Breast epithelium (tissue), 4 donors: ENCODE measurements at regions not wholly inside any gene's neighbourhood (a gene's known extent, or its start where the extent isn't known, plus 50 kb on each side); places are given as distances from the start of the nearest gene placed in this dataset.
"Not testable (repeated sequence)": the region's sequence is repeated elsewhere in the genome, so short reads cannot be mapped to it uniquely, and the experiment has no call there.

Experiments
- DNase-seq, 2 donors: peaks; one replicate each; pipeline ENCODE4 v3.0.0-alpha.2; 2019; ENCODE audit warnings: low spot score in 2 of 2
- H3K27ac ChIP-seq, 2 donors: fragments of 200-600 bp; sonication (generic) in 1 of 2; one replicate each; pipeline ENCODE4 v1.5.1; 2016 to 2019; ENCODE audit warnings: mild to moderate bottlenecking in 1 of 2
- H3K27me3 ChIP-seq, 2 donors: fragments of 200-600 bp; sonication (generic) in 1 of 2; one replicate each; pipeline versions ENCODE4 v1.5.1 to v1.6.0; 2017 to 2019; ENCODE audit warnings: control low read depth in 1 of 2, mild to moderate bottlenecking in 1 of 2
- H3K36me3 ChIP-seq: fragments of 200-600 bp; one replicate; pipeline ENCODE4 v1.5.1; 2019
- H3K4me1 ChIP-seq, 2 donors: fragments of 200-600 bp; sonication (generic); one replicate each; pipeline ENCODE4 v1.5.1; 2016 to 2019; ENCODE audit warnings: control low read depth in 1 of 2
- H3K4me3 ChIP-seq, 3 donors: fragments of 200-600 bp; sonication (generic); 1 replicate in 2 of 3; 2 replicates in 1 of 3; pipeline ENCODE4 v1.5.1; 2016 to 2019; ENCODE audit warnings: mild to moderate bottlenecking in 3 of 3, moderate library complexity in 2 of 3
- H3K9me3 ChIP-seq, 2 donors: fragments of 200-600 bp; sonication (generic) in 1 of 2; one replicate each; pipeline ENCODE4 v1.5.1; 2016 to 2019; ENCODE audit warnings: control low read depth in 1 of 2
- POLR2A ChIP-seq: fragments of 450-650 bp; IDR thresholded peaks from one replicate; pipeline ENCODE4 v1.6.1; 2016; ENCODE audit warnings: antibody characterized with exemption, mild to moderate bottlenecking, moderate library complexity
- POLR2AphosphoS5 ChIP-seq, 3 donors: sonication (generic); formaldehyde crosslinking; IDR thresholded peaks; one replicate each; pipeline ENCODE4 v1.6.1; 2017; ENCODE audit warnings: antibody characterized with exemption in 3 of 3
- intact Hi-C: fragments of 100-400 bp; cut with DNase I; formaldehyde crosslinking; loops from one replicate; pipeline ENCODE4 v1.15.1; 2023; ENCODE audit warnings: low total_unique reads
- TF ChIP-seq, protein P1 (sequence below), 3 donors: fragments of 450-650 bp; IDR thresholded peaks; one replicate each; pipeline ENCODE4 v1.5.1; 2016 to 2017; ENCODE audit warnings: antibody characterized with exemption in 3 of 3, mild to moderate bottlenecking in 3 of 3, moderate library complexity in 3 of 3

DNA sequence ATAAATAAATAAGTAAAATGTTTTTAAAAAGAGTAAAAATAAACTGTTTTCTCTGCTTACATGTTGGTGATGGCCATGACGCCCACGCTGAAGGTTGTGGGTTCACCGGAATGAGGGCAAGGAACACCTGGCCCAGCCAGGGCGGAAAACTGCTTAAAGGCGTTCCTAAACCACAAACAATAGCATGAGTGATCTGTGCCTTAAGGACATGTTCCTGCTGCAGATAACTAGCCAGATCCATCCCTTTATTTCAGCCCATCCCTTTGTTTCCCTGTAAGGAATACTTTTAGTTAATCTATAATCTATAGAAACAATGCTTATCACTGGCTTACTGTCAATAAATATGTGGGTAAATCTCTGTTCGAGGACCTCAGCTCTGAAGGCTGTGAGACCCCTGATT is 63.3 kb upstream of the CEP78 start:
- H3K4me3 ChIP-seq, H3K27ac ChIP-seq, H3K36me3 ChIP-seq, H3K4me1 ChIP-seq, DNase-seq, H3K9me3 ChIP-seq, intact Hi-C loops, H3K27me3 ChIP-seq: not testable (repeated sequence)

- intact Hi-C loops = no loop called here
- DNase-seq = no peak
- Histone ChIP-seq H3K4me3 (no peak overlapping the region), H3K36me3 (no peaks in the 10 kb centered on the region), H3K27ac (no peak overlapping the region), H3K27me3 (no peaks in the 10 kb centered on the region), H3K4me1 (no peaks in the 10 kb centered on the region), H3K9me3 (no peaks in the 10 kb centered on the region)
- TF ChIP-seq POLR2AphosphoS5 (IDR thresholded peaks at IDR 0.05) = no peak
- TF ChIP-seq, protein P1, sequence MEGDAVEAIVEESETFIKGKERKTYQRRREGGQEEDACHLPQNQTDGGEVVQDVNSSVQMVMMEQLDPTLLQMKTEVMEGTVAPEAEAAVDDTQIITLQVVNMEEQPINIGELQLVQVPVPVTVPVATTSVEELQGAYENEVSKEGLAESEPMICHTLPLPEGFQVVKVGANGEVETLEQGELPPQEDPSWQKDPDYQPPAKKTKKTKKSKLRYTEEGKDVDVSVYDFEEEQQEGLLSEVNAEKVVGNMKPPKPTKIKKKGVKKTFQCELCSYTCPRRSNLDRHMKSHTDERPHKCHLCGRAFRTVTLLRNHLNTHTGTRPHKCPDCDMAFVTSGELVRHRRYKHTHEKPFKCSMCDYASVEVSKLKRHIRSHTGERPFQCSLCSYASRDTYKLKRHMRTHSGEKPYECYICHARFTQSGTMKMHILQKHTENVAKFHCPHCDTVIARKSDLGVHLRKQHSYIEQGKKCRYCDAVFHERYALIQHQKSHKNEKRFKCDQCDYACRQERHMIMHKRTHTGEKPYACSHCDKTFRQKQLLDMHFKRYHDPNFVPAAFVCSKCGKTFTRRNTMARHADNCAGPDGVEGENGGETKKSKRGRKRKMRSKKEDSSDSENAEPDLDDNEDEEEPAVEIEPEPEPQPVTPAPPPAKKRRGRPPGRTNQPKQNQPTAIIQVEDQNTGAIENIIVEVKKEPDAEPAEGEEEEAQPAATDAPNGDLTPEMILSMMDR (IDR thresholded peaks at IDR 0.05) = no peak
- no peak for TF ChIP-seq POLR2A
Measured at GRCh38 chr9:78171651-78172050, 64.2 kb upstream of the CEP78 start.

DNA sequence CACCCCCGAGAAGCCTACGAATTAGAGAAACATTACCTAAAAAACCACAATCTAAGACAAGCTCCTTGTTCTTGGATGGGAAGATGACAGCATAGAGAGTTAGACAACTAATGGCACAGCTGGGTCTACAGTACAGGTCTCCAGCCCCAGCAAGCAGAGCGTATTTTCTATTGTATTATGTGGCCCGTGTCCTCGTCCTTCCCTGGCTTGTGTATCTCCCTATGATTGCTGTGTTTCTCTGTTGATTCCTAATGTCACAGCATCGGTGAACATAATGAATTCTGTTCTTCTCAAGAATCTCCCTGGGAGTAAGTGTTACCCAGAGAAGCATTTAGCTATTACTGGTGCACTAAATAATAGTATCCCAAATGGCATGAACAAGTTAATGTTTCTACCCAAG is 66.8 kb upstream of the CEP78 start:
- Histone ChIP-seq H3K36me3 (no peaks in the 10 kb centered on the region), H3K27me3 (no peaks in the 10 kb centered on the region), H3K27ac (no peak overlapping the region), H3K4me3 (no peak overlapping the region), H3K4me1 (no peaks in the 10 kb centered on the region), H3K9me3 (peaks cover 0 to 4% of the 10 kb centered on the region in 2 donors)
- TF ChIP-seq POLR2AphosphoS5 (IDR thresholded peaks at IDR 0.05) (no peak), POLR2A (no peak)
- TF ChIP-seq, protein P1 (IDR thresholded peaks at IDR 0.05) = no peak
- DNase-seq = no peak
- intact Hi-C loops = no loop called here

DNA sequence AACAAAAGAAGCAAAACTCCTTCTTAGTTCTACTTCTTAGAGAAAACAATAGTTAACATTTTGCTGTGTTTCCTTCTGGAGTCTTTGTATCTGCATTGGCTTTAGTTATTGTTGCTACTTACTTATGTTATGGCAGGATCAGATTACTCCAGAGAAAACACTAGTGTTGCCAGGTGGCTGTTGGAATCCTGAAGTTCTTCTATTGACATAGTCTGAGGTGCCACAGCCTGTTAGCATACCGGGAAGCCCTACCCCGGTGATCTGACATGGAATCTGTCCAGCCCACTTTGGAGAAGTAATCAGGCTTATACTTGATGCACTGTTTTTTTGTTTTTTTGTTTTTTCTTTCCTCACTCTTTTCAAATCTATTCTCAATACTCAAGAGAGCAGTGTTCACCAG is 68.5 kb upstream of the CEP78 start:
- intact Hi-C loops = no loop called here
- Histone ChIP-seq H3K9me3 (peaks cover 0 to 11% of the 10 kb centered on the region in 2 donors), H3K36me3 (no peaks in the 10 kb centered on the region), H3K27ac (peak overlapping the region in 1 of 2 donors; percentile 22), H3K27me3 (no peaks in the 10 kb centered on the region), H3K4me1 (no peaks in the 10 kb centered on the region), H3K4me3 (no peak overlapping the region)
- no peak for TF ChIP-seq POLR2A
- TF ChIP-seq POLR2AphosphoS5 (IDR thresholded peaks at IDR 0.05) = no peak
- TF ChIP-seq, protein P1 (IDR thresholded peaks at IDR 0.05) = no peak
- peak; percentile 35 to 63 for DNase-seq

DNA sequence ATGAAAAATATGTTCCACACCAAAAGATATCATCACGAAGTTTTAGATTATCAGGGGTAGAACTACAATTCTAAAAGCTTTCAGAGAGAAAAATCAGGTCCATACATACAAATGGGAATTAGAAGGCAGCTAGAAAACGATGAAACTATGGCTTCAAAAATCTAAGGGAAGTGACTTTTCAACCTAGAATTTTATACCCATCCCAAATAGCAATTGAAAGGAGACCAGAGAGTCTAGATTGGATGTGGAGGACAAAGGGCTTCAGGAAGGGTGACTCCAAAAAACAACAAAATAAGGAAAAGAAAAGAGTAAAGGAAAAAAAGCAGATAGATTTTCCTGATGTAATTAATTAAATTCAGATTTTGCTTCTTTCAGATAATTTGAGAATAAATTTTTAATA is 72.0 kb upstream of the CEP78 start:
- no peaks in the 10 kb centered on the region for H3K27me3 ChIP-seq
- intact Hi-C loops = no loop called here
- no peaks in the 10 kb centered on the region for H3K4me1 ChIP-seq
- no peak overlapping the region for H3K27ac ChIP-seq
- TF ChIP-seq POLR2A (no peak), POLR2AphosphoS5 (IDR thresholded peaks at IDR 0.05) (no peak)
- TF ChIP-seq, protein P1 (IDR thresholded peaks at IDR 0.05) = no peak
- H3K4me3 ChIP-seq = no peak overlapping the region
- DNase-seq = no peak
- peaks cover 0 to 11% of the 10 kb centered on the region in 2 donors for H3K9me3 ChIP-seq
- no peaks in the 10 kb centered on the region for H3K36me3 ChIP-seq

DNA sequence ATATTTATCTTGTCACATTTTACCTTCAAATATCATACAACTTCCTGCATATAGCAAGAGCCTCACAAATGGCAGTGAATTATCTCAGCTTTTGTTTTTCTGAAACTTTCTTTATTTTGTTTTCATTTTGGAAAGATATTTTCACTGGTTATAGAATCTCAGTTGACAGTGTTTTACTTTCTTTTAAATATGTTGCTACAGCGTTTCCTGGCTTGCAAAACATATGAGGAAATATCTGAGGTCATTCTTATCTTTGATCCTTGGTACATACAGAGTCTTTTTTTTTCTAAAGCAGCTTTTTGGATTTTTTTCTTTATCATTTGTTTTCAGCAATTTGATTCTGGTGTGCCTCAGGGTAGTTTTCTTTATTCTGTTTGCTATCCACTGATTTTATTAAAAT is 77.6 kb upstream of the CEP78 start:
- DNase-seq = no peak
- Histone ChIP-seq H3K9me3 (no peaks in the 10 kb centered on the region), H3K4me1 (no peaks in the 10 kb centered on the region), H3K27ac (no peak overlapping the region), H3K4me3 (no peak overlapping the region), H3K36me3 (no peaks in the 10 kb centered on the region), H3K27me3 (no peaks in the 10 kb centered on the region)
- intact Hi-C loops = no loop called here
- TF ChIP-seq, protein P1 (IDR thresholded peaks at IDR 0.05) = no peak
- TF ChIP-seq POLR2AphosphoS5 (IDR thresholded peaks at IDR 0.05) (no peak), POLR2A (no peak)
